ENCODE measurements at regions not wholly inside any gene's neighbourhood (a gene's known extent, or its start where the extent isn't known, plus 50 kb on each side); places are given as distances from the start of the nearest gene placed in this dataset.
"Not testable (repeated sequence)": the region's sequence is repeated elsewhere in the genome, so short reads cannot be mapped to it uniquely, and the experiment has no call there.

- Histone ChIP-seq H3K9me3 (ENCODE audit: low read depth, low read length) (no peaks in the 10 kb centered on the region), H3K36me3 (ENCODE audit: insufficient read depth, low read length) (no peaks in the 10 kb centered on the region), H3K4me2 (ENCODE audit: insufficient read depth, low read length) (no peak overlapping the region), H3K4me1 (ENCODE audit: insufficient read depth, low read length) (no peaks in the 10 kb centered on the region), H3K79me2 (ENCODE audit: insufficient read depth, low read length) (no peaks in the 10 kb centered on the region), H3K27ac (ENCODE audit: low read depth, low read length) (no peak overlapping the region), H2AFZ (ENCODE audit: low read length) (no peak overlapping the region), H3K27me3 (ENCODE audit: insufficient read depth, low read length) (no peaks in the 10 kb centered on the region), H3K4me3 (ENCODE audit: insufficient read depth, low read length) (no peak overlapping the region), H4K20me1 (ENCODE audit: insufficient read depth, low read length) (no peaks in the 10 kb centered on the region)
- TF ChIP-seq, protein P1, sequence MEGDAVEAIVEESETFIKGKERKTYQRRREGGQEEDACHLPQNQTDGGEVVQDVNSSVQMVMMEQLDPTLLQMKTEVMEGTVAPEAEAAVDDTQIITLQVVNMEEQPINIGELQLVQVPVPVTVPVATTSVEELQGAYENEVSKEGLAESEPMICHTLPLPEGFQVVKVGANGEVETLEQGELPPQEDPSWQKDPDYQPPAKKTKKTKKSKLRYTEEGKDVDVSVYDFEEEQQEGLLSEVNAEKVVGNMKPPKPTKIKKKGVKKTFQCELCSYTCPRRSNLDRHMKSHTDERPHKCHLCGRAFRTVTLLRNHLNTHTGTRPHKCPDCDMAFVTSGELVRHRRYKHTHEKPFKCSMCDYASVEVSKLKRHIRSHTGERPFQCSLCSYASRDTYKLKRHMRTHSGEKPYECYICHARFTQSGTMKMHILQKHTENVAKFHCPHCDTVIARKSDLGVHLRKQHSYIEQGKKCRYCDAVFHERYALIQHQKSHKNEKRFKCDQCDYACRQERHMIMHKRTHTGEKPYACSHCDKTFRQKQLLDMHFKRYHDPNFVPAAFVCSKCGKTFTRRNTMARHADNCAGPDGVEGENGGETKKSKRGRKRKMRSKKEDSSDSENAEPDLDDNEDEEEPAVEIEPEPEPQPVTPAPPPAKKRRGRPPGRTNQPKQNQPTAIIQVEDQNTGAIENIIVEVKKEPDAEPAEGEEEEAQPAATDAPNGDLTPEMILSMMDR (IDR thresholded peaks at IDR 0.05; ENCODE audit: extremely low read depth, low read depth, low read length) = no peak
- DNase-seq (ENCODE audit: insufficient read length, low spot score, missing footprints) = no peak
Measured at GRCh38 chr18:6566338-6566911, 151.7 kb upstream of the L3MBTL4 start.

DNA sequence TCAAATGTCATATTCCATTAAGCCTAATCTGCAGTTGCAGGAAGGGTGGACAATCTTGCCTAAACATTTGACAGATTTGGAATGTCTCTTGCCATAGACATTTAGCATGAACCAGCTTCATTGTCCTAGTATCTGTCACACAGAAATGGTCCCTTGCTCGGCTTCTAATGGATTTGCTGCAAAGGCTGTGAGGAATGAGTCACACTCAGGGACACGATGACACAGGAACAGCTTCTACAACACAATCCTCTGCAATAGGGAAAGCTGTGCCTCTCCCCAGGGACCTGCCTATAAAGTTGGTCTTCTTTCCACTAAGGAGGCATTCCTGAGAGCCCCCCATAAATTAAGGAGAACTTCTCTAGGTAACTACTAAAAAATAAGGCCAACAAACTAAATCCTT is 155.1 kb upstream of the L3MBTL4 start:
- TF ChIP-seq, protein P1 (IDR thresholded peaks at IDR 0.05; ENCODE audit: extremely low read depth, low read depth, low read length) = no peak
- H3K4me3 ChIP-seq (ENCODE audit: insufficient read depth, low read length) = no peak overlapping the region
- H3K4me2 ChIP-seq (ENCODE audit: insufficient read depth, low read length) = no peak overlapping the region
- no peak for DNase-seq (ENCODE audit: insufficient read length, low spot score, missing footprints)
- no peak overlapping the region for H2AFZ ChIP-seq (ENCODE audit: low read length)
- no peaks in the 10 kb centered on the region for H3K36me3 ChIP-seq (ENCODE audit: insufficient read depth, low read length)
- H3K27ac ChIP-seq (ENCODE audit: low read depth, low read length) = no peak overlapping the region
- no peaks in the 10 kb centered on the region for H3K4me1 ChIP-seq (ENCODE audit: insufficient read depth, low read length)
- no peaks in the 10 kb centered on the region for H4K20me1 ChIP-seq (ENCODE audit: insufficient read depth, low read length)
- H3K27me3 ChIP-seq (ENCODE audit: insufficient read depth, low read length) = no peaks in the 10 kb centered on the region
- no peaks in the 10 kb centered on the region for H3K79me2 ChIP-seq (ENCODE audit: insufficient read depth, low read length)
- no peaks in the 10 kb centered on the region for H3K9me3 ChIP-seq (ENCODE audit: low read depth, low read length)

GRCh38 chr18:6570581-6571238 is 156.0 kb upstream of the L3MBTL4 start:
- no peaks in the 10 kb centered on the region for H3K27me3 ChIP-seq (ENCODE audit: insufficient read depth, low read length)
- H3K4me3 ChIP-seq (ENCODE audit: insufficient read depth, low read length) = no peak overlapping the region
- no peaks in the 10 kb centered on the region for H3K36me3 ChIP-seq (ENCODE audit: insufficient read depth, low read length)
- H3K4me1 ChIP-seq (ENCODE audit: insufficient read depth, low read length) = no peaks in the 10 kb centered on the region
- TF ChIP-seq, protein P1 (IDR thresholded peaks at IDR 0.05; ENCODE audit: extremely low read depth, low read depth, low read length) = no peak
- H3K9me3 ChIP-seq (ENCODE audit: low read depth, low read length) = no peaks in the 10 kb centered on the region
- H4K20me1 ChIP-seq (ENCODE audit: insufficient read depth, low read length) = no peaks in the 10 kb centered on the region
- H3K79me2 ChIP-seq (ENCODE audit: insufficient read depth, low read length) = no peaks in the 10 kb centered on the region
- no peak overlapping the region for H3K4me2 ChIP-seq (ENCODE audit: insufficient read depth, low read length)
- no peak overlapping the region for H2AFZ ChIP-seq (ENCODE audit: low read length)
- DNase-seq (ENCODE audit: insufficient read length, low spot score, missing footprints) = no peak
- H3K27ac ChIP-seq (ENCODE audit: low read depth, low read length) = no peak overlapping the region

GRCh38 chr18:6571239-6571602 is 156.5 kb upstream of the L3MBTL4 start:
- no peaks in the 10 kb centered on the region for H3K27me3 ChIP-seq (ENCODE audit: insufficient read depth, low read length)
- H3K9me3 ChIP-seq (ENCODE audit: low read depth, low read length) = no peaks in the 10 kb centered on the region
- H3K4me2 ChIP-seq (ENCODE audit: insufficient read depth, low read length) = no peak overlapping the region
- H3K4me3 ChIP-seq (ENCODE audit: insufficient read depth, low read length) = no peak overlapping the region
- no peak overlapping the region for H3K27ac ChIP-seq (ENCODE audit: low read depth, low read length)
- H2AFZ ChIP-seq (ENCODE audit: low read length) = no peak overlapping the region
- H3K4me1 ChIP-seq (ENCODE audit: insufficient read depth, low read length) = no peaks in the 10 kb centered on the region
- TF ChIP-seq, protein P1 (IDR thresholded peaks at IDR 0.05; ENCODE audit: extremely low read depth, low read depth, low read length) = no peak
- H3K36me3 ChIP-seq (ENCODE audit: insufficient read depth, low read length) = no peaks in the 10 kb centered on the region
- no peaks in the 10 kb centered on the region for H4K20me1 ChIP-seq (ENCODE audit: insufficient read depth, low read length)
- no peak for DNase-seq (ENCODE audit: insufficient read length, low spot score, missing footprints)
- no peaks in the 10 kb centered on the region for H3K79me2 ChIP-seq (ENCODE audit: insufficient read depth, low read length)

DNA sequence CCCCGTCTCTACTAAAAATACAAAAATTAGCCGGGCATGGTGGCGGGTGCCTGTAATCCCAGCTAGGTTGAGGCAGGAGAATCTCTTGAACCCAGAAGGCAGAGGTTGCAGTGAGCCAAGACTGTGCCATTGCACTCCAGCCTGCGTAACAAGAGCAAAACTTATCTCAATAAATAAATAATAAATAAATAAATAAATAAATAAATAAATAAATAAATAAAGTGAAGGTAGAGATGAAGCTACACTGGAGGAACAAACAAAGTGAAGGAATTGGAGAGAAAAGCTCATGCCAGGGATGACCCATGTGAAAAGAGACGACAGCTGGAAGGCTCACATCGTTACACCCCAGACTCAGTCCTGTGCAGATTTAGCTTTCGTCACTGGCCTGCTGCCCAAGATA is 157.3 kb upstream of the ARHGAP28 start:
- not testable (repeated sequence) for H2AFZ ChIP-seq (ENCODE audit: low read length); H3K27ac ChIP-seq (ENCODE audit: low read depth, low read length); DNase-seq (ENCODE audit: insufficient read length, low spot score, missing footprints); H3K4me3 ChIP-seq (ENCODE audit: insufficient read depth, low read length); H3K4me2 ChIP-seq (ENCODE audit: insufficient read depth, low read length); H3K4me1 ChIP-seq (ENCODE audit: insufficient read depth, low read length); H3K79me2 ChIP-seq (ENCODE audit: insufficient read depth, low read length); H3K9me3 ChIP-seq (ENCODE audit: low read depth, low read length); H3K36me3 ChIP-seq (ENCODE audit: insufficient read depth, low read length); H4K20me1 ChIP-seq (ENCODE audit: insufficient read depth, low read length); H3K27me3 ChIP-seq (ENCODE audit: insufficient read depth, low read length)
